ENCODE measurements at regions not wholly inside any gene's neighbourhood (a gene's known extent, or its start where the extent isn't known, plus 50 kb on each side); places are given as distances from the start of the nearest gene placed in this dataset.

DNA sequence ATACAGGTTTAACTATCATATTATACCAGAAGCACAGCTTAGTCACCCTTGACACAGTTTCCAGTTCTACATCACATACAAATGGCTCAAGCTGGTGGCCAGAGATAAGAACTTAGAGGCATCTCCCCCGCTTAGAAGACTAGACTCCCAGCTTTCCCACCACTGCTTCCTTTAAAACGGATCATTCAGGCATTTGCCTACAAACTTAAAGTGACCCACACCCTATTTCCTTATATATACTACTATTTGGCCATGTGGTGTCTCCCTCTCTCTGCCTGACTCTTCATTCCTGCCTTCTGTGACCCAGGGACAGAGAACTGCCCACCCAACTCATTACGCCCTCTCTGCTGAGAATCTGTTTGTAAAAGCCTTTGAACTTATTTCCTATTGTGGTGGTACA, 781.2 kb upstream of the DIAPH2 start:
- TF ChIP-seq BACH2 (CRISPR knock-in tag; IDR thresholded peaks at IDR 0.05; ENCODE audit: borderline replicate concordance) = no peak
- TF ChIP-seq GLIS3 (CRISPR knock-in tag; IDR thresholded peaks at IDR 0.05) = no peak
- no peak for TF ChIP-seq ZNF70 (CRISPR knock-in tag; IDR thresholded peaks at IDR 0.05)
- no peak for TF ChIP-seq ZNF8 (CRISPR knock-in tag; IDR thresholded peaks at IDR 0.05)
- TF ChIP-seq ZFP3 (CRISPR knock-in tag; IDR thresholded peaks at IDR 0.05) = no peak
- TF ChIP-seq TOX (CRISPR knock-in tag; IDR thresholded peaks at IDR 0.05; ENCODE audit: borderline replicate concordance) = no peak
- TF ChIP-seq OSR1 (CRISPR knock-in tag; IDR thresholded peaks at IDR 0.05) = no peak
- no peak for TF ChIP-seq ESRRG (CRISPR knock-in tag; IDR thresholded peaks at IDR 0.05)
- no peak for TF ChIP-seq PPARA (CRISPR knock-in tag; IDR thresholded peaks at IDR 0.05; ENCODE audit: borderline replicate concordance)
- TF ChIP-seq, protein P1, sequence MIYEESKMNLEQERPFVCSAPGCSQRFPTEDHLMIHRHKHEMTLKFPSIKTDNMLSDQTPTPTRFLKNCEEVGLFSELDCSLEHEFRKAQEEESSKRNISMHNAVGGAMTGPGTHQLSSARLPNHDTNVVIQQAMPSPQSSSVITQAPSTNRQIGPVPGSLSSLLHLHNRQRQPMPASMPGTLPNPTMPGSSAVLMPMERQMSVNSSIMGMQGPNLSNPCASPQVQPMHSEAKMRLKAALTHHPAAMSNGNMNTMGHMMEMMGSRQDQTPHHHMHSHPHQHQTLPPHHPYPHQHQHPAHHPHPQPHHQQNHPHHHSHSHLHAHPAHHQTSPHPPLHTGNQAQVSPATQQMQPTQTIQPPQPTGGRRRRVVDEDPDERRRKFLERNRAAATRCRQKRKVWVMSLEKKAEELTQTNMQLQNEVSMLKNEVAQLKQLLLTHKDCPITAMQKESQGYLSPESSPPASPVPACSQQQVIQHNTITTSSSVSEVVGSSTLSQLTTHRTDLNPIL (CRISPR knock-in tag; IDR thresholded peaks at IDR 0.05; ENCODE audit: low read depth) = no peak
- no peak for TF ChIP-seq CSDC2 (CRISPR knock-in tag; IDR thresholded peaks at IDR 0.05)
- no peak for TF ChIP-seq TCF4 (CRISPR knock-in tag; IDR thresholded peaks at IDR 0.05; ENCODE audit: borderline replicate concordance)
- TF ChIP-seq SNAI2 (CRISPR knock-in tag; IDR thresholded peaks at IDR 0.05) = no peak
- no peak for TF ChIP-seq ARNTL (CRISPR knock-in tag; IDR thresholded peaks at IDR 0.05; ENCODE audit: borderline replicate concordance, low read depth)
- ATAC-seq = no peak

DNA sequence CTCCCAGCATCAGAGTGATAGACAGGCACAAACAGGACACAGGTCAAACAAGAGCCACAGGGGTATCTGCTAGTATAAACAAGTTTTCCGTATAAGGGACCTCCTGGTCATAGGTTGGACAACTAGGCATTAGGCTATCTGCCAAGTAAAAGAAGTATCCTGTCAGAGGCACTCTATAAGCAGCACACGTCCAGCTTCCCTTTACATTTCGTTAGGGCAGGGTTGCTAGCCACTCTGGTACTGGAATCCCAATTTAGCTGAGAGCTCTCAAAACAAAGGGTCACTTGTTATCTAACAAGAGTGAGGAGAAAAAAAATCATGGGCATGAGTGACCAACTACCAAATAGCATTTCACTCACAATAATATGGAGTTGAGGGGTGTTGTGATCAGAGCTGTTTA, 780.7 kb upstream of the DIAPH2 start:
- TF ChIP-seq ARNTL (CRISPR knock-in tag; IDR thresholded peaks at IDR 0.05; ENCODE audit: borderline replicate concordance, low read depth) (no peak), TOX (CRISPR knock-in tag; IDR thresholded peaks at IDR 0.05; ENCODE audit: borderline replicate concordance) (no peak), ZFP3 (CRISPR knock-in tag; IDR thresholded peaks at IDR 0.05) (no peak), RARB (CRISPR knock-in tag; IDR thresholded peaks at IDR 0.05) (no peak), BACH2 (CRISPR knock-in tag; IDR thresholded peaks at IDR 0.05; ENCODE audit: borderline replicate concordance) (no peak), ZC3H10 (CRISPR knock-in tag; IDR thresholded peaks at IDR 0.05) (no peak), PPARA (CRISPR knock-in tag; IDR thresholded peaks at IDR 0.05; ENCODE audit: borderline replicate concordance) (no peak), ESRRG (CRISPR knock-in tag; IDR thresholded peaks at IDR 0.05) (no peak), ISL1 (CRISPR knock-in tag; IDR thresholded peaks at IDR 0.05) (no peak), ZNF8 (CRISPR knock-in tag; IDR thresholded peaks at IDR 0.05) (no peak), SNAI2 (CRISPR knock-in tag; IDR thresholded peaks at IDR 0.05) (no peak), GLIS3 (CRISPR knock-in tag; IDR thresholded peaks at IDR 0.05) (no peak), CSDC2 (CRISPR knock-in tag; IDR thresholded peaks at IDR 0.05) (no peak)
- TF ChIP-seq, protein P2, sequence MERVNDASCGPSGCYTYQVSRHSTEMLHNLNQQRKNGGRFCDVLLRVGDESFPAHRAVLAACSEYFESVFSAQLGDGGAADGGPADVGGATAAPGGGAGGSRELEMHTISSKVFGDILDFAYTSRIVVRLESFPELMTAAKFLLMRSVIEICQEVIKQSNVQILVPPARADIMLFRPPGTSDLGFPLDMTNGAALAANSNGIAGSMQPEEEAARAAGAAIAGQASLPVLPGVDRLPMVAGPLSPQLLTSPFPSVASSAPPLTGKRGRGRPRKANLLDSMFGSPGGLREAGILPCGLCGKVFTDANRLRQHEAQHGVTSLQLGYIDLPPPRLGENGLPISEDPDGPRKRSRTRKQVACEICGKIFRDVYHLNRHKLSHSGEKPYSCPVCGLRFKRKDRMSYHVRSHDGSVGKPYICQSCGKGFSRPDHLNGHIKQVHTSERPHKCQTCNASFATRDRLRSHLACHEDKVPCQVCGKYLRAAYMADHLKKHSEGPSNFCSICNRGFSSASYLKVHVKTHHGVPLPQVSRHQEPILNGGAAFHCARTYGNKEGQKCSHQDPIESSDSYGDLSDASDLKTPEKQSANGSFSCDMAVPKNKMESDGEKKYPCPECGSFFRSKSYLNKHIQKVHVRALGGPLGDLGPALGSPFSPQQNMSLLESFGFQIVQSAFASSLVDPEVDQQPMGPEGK (CRISPR knock-in tag; IDR thresholded peaks at IDR 0.05; ENCODE audit: borderline replicate concordance) = no peak
- TF ChIP-seq, protein P3, sequence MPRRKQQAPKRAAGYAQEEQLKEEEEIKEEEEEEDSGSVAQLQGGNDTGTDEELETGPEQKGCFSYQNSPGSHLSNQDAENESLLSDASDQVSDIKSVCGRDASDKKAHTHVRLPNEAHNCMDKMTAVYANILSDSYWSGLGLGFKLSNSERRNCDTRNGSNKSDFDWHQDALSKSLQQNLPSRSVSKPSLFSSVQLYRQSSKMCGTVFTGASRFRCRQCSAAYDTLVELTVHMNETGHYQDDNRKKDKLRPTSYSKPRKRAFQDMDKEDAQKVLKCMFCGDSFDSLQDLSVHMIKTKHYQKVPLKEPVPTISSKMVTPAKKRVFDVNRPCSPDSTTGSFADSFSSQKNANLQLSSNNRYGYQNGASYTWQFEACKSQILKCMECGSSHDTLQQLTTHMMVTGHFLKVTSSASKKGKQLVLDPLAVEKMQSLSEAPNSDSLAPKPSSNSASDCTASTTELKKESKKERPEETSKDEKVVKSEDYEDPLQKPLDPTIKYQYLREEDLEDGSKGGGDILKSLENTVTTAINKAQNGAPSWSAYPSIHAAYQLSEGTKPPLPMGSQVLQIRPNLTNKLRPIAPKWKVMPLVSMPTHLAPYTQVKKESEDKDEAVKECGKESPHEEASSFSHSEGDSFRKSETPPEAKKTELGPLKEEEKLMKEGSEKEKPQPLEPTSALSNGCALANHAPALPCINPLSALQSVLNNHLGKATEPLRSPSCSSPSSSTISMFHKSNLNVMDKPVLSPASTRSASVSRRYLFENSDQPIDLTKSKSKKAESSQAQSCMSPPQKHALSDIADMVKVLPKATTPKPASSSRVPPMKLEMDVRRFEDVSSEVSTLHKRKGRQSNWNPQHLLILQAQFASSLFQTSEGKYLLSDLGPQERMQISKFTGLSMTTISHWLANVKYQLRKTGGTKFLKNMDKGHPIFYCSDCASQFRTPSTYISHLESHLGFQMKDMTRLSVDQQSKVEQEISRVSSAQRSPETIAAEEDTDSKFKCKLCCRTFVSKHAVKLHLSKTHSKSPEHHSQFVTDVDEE (CRISPR knock-in tag; IDR thresholded peaks at IDR 0.05) = no peak
- TF ChIP-seq, protein P4, sequence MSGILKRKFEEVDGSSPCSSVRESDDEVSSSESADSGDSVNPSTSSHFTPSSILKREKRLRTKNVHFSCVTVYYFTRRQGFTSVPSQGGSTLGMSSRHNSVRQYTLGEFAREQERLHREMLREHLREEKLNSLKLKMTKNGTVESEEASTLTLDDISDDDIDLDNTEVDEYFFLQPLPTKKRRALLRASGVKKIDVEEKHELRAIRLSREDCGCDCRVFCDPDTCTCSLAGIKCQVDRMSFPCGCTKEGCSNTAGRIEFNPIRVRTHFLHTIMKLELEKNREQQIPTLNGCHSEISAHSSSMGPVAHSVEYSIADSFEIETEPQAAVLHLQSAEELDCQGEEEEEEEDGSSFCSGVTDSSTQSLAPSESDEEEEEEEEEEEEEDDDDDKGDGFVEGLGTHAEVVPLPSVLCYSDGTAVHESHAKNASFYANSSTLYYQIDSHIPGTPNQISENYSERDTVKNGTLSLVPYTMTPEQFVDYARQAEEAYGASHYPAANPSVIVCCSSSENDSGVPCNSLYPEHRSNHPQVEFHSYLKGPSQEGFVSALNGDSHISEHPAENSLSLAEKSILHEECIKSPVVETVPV (CRISPR knock-in tag; IDR thresholded peaks at IDR 0.05) = no peak
- TF ChIP-seq, protein P5, sequence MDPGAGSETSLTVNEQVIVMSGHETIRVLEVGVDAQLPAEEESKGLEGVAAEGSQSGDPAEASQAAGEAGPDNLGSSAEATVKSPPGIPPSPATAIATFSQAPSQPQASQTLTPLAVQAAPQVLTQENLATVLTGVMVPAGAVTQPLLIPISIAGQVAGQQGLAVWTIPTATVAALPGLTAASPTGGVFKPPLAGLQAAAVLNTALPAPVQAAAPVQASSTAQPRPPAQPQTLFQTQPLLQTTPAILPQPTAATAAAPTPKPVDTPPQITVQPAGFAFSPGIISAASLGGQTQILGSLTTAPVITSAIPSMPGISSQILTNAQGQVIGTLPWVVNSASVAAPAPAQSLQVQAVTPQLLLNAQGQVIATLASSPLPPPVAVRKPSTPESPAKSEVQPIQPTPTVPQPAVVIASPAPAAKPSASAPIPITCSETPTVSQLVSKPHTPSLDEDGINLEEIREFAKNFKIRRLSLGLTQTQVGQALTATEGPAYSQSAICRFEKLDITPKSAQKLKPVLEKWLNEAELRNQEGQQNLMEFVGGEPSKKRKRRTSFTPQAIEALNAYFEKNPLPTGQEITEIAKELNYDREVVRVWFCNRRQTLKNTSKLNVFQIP (CRISPR knock-in tag; IDR thresholded peaks at IDR 0.05; ENCODE audit: borderline replicate concordance, low read depth) = no peak
- ATAC-seq = no peak

DNA sequence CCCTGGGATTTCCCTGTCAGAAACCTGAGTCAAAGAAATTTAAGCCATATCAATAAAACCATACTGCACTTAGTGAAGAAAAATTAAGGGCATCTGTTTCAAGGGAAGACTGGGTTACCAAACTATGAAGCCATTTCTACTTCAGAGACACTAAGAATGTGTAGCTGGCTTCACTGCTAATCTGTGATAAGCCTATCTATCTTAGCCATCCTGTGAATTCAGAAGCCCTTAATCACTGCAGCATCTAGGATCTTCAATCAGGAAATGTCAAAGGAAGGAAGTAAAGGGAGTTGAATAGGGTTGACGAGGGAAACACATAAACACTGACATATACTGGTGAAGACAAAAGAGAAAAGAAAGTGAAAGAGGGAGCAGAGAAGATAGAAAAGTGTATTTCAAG, 777.6 kb upstream of the DIAPH2 start:
- TF ChIP-seq, protein P2 (CRISPR knock-in tag; IDR thresholded peaks at IDR 0.05; ENCODE audit: borderline replicate concordance) = no peak
- TF ChIP-seq ZNF565 (CRISPR knock-in tag; conservative IDR thresholded peaks at IDR 0.05; ENCODE audit: low read depth) = no peak
- TF ChIP-seq TOX (CRISPR knock-in tag; IDR thresholded peaks at IDR 0.05; ENCODE audit: borderline replicate concordance) = no peak
- no peak for TF ChIP-seq ZNF8 (CRISPR knock-in tag; IDR thresholded peaks at IDR 0.05)
- no peak for TF ChIP-seq RARB (CRISPR knock-in tag; IDR thresholded peaks at IDR 0.05)
- TF ChIP-seq ESRRG (CRISPR knock-in tag; IDR thresholded peaks at IDR 0.05) = no peak
- no peak for ATAC-seq

All from SK-N-SH treated with all-trans-retinoic acid at 6 μM for 48 hours (cell line).